Colonic mucosa (tissue), 4 donors: ENCODE measurements at regions not wholly inside any gene's neighbourhood (a gene's known extent, or its start where the extent isn't known, plus 50 kb on each side); places are given as distances from the start of the nearest gene placed in this dataset.

Experiments used
- DNase-seq: peaks from one replicate; pipeline ENCODE4 v3.0.0-alpha.2; 2020
- H3K27ac ChIP-seq: fragments of 200-600 bp; one replicate; pipeline ENCODE4 v1.8.0; 2021
- H3K27me3 ChIP-seq: fragments of 200-600 bp; one replicate; pipeline ENCODE4 v1.8.0; 2021
- H3K36me3 ChIP-seq: fragments of 200-600 bp; one replicate; pipeline ENCODE4 v1.8.0; 2021
- H3K4me1 ChIP-seq: fragments of 200-600 bp; one replicate; pipeline ENCODE4 v1.8.0; 2021; ENCODE audit warnings: mild to moderate bottlenecking
- H3K4me3 ChIP-seq: fragments of 200-600 bp; one replicate; pipeline ENCODE4 v1.8.0; 2021
- H3K9ac ChIP-seq, 2 donors: one replicate each; pipeline ENCODE4 v1.7.0; 2013; ENCODE audit warnings: control low read depth in 2 of 2, low read depth in 2 of 2, low read length in 2 of 2
- H3K9me3 ChIP-seq: fragments of 200-600 bp; one replicate; pipeline ENCODE4 v1.8.0; 2021
- intact Hi-C: fragments of 100-400 bp; cut with DNase I; formaldehyde crosslinking; loops from one replicate; pipeline ENCODE4 v1.14.1; 2022
- TF ChIP-seq, protein P1 (sequence below): fragments of 200-600 bp; IDR thresholded peaks from one replicate; pipeline ENCODE4 v1.8.0; 2022; ENCODE audit warnings: antibody characterized with exemption, mild to moderate bottlenecking
- donor health status: healthy.
- donor health status: DM: no; HTN: no; CAD: no.
- donor health status: DM: no; HTN: no; CAD: no.

DNA sequence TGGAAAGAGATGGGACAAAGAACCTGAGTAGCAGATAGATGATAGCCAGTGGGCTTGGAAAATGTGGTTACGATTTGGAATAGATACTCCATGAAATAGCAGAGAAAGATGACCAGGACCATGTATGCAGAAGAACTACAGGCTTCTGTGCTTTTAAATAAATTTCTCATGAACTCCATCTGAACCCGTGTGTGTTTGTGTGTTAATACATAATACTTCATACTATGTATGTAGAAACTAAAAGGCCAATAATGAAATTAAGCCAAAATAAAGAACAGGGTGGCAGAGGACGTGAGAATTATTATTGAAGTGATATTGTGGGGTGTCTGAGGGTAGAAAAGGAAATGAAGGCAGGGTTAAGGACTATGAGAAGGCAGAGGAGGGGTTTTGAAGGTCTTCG lies 385.1 kb upstream of the RPS23 start:
- Histone ChIP-seq H3K4me3 (no peak overlapping the region), H3K9ac (no peak overlapping the region), H3K4me1 (no peaks in the 10 kb centered on the region), H3K27me3 (no peaks in the 10 kb centered on the region), H3K27ac (no peak overlapping the region), H3K9me3 (no peaks in the 10 kb centered on the region), H3K36me3 (no peaks in the 10 kb centered on the region)
- TF ChIP-seq, protein P1, sequence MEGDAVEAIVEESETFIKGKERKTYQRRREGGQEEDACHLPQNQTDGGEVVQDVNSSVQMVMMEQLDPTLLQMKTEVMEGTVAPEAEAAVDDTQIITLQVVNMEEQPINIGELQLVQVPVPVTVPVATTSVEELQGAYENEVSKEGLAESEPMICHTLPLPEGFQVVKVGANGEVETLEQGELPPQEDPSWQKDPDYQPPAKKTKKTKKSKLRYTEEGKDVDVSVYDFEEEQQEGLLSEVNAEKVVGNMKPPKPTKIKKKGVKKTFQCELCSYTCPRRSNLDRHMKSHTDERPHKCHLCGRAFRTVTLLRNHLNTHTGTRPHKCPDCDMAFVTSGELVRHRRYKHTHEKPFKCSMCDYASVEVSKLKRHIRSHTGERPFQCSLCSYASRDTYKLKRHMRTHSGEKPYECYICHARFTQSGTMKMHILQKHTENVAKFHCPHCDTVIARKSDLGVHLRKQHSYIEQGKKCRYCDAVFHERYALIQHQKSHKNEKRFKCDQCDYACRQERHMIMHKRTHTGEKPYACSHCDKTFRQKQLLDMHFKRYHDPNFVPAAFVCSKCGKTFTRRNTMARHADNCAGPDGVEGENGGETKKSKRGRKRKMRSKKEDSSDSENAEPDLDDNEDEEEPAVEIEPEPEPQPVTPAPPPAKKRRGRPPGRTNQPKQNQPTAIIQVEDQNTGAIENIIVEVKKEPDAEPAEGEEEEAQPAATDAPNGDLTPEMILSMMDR = no peak
- intact Hi-C loops = no loop called here
- no peak for DNase-seq

DNA sequence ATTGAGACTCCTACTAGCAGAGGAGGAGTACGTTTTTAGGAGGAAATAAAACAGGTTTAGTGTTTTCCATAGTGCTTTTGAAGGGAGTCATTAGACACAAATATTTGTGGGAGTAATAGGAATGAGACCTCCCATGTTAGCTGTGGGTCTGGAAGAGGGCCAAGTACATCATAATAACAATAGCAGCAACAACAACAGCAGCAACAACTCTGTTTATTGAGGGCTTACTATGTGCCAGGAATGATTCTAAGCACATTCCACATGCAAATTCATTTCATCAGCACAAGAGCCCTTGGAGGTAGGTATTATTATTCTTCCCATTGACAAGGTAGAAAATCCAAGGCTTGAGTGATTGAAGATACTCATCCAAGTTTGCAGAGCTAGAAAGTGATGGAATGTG lies 384.2 kb upstream of the RPS23 start:
- H3K27ac ChIP-seq = no peak overlapping the region
- TF ChIP-seq, protein P1 = no peak
- intact Hi-C loops = no loop called here
- H3K27me3 ChIP-seq = no peaks in the 10 kb centered on the region
- H3K9ac ChIP-seq = no peak overlapping the region
- H3K4me3 ChIP-seq = no peak overlapping the region
- H3K9me3 ChIP-seq = no peaks in the 10 kb centered on the region
- no peaks in the 10 kb centered on the region for H3K4me1 ChIP-seq
- no peak for DNase-seq
- H3K36me3 ChIP-seq = no peaks in the 10 kb centered on the region

DNA sequence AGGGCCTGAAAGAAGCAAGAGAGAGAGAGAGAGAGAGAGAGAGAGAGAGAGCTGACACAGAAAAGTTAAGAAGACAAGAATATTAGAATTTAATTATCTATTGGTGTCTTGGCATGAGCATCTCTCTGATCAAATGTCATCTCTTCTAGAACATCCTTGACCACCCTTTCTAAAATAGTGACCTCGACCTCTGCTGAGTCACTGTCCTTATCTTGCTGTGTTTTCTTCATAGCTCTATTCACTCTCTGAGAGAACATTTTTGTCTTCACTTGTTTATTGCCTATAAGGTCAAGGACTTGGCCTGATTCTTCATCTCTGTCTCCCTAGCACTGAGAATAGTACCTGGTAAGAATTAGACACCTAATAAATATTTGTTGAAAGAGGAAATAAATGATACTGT lies 383.8 kb upstream of the RPS23 start:
- TF ChIP-seq, protein P1 = no peak
- intact Hi-C loops = no loop called here

DNA sequence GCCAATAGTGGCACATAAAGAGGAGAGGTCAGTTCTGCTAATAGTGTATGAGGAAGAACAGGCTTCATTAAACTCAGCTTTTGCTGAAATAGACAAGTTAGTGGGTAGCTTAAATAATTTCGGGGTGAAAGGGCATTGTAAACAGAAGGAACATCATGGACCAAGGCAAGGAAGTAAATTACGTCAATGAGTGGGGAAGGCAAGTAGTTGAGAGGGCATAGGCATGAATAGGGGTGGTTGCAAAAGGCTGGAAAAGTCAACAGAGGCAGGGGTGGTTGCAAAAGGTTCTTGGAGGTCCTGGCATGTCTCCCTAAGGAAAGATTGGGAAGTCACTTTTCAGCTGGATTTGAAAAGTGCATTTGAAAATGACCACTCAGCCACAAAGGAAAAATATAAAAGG lies 383.3 kb upstream of the RPS23 start:
- Histone ChIP-seq H3K27ac (no peak overlapping the region), H3K4me1 (no peaks in the 10 kb centered on the region), H3K27me3 (no peaks in the 10 kb centered on the region), H3K4me3 (no peak overlapping the region), H3K9ac (no peak overlapping the region), H3K9me3 (no peaks in the 10 kb centered on the region), H3K36me3 (no peaks in the 10 kb centered on the region)
- intact Hi-C loops = no loop called here
- DNase-seq = no peak
- TF ChIP-seq, protein P1 = no peak

More for the DNA sequence above, 383.8 kb upstream of the RPS23 start:
- H3K27ac ChIP-seq = no peak overlapping the region
- H3K9me3 ChIP-seq = no peaks in the 10 kb centered on the region
- H3K9ac ChIP-seq = no peak overlapping the region
- H3K36me3 ChIP-seq = no peaks in the 10 kb centered on the region
- no peaks in the 10 kb centered on the region for H3K27me3 ChIP-seq
- H3K4me3 ChIP-seq = no peak overlapping the region
- no peak for DNase-seq
- no peaks in the 10 kb centered on the region for H3K4me1 ChIP-seq

DNA sequence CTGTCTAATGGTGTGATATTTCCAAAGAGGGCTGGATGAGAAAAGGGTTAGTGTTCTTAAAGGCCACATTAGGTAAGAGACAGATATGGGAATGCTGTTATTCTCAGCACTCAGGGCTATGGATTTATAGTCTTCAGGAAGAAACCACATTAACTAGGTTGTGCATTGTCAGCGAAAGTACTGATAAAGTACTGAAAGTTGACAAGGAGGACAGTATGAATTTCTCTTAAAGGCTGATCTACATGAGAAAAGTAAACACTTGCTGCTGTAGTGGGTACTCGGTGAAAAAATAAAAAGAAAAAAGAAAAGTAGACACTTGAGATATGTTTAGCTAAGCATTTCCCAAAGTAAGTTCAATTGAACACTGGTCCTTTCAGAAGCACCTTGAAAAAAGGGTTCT lies 381.0 kb upstream of the RPS23 start:
- no peaks in the 10 kb centered on the region for H3K4me1 ChIP-seq
- no peak overlapping the region for H3K27ac ChIP-seq
- no peaks in the 10 kb centered on the region for H3K9me3 ChIP-seq
- no peaks in the 10 kb centered on the region for H3K27me3 ChIP-seq
- TF ChIP-seq, protein P1 = no peak
- H3K4me3 ChIP-seq = no peak overlapping the region
- DNase-seq = no peak
- intact Hi-C loops = no loop called here
- no peaks in the 10 kb centered on the region for H3K36me3 ChIP-seq
- H3K9ac ChIP-seq = no peak overlapping the region
